H9 (cell line): ENCODE measurements at regions not wholly inside any gene's neighbourhood (a gene's known extent, or its start where the extent isn't known, plus 50 kb on each side); places are given as distances from the start of the nearest gene placed in this dataset.

ENCODE experiments used
- DNase-seq: peaks from one replicate; pipeline ENCODE4 v3.0.0-alpha.2; 2017
- H2AFZ ChIP-seq: one replicate; pipeline ENCODE4 v1.6.1; 2013; ENCODE audit warnings: mild to moderate bottlenecking, low read length, control low read depth, moderate library complexity
- H2AK5ac ChIP-seq: 2 replicates; pipeline ENCODE4 v1.6.1; 2013; ENCODE audit warnings: low read length, control low read depth, mixed read lengths; ENCODE audit not compliant: insufficient read length
- H2BK120ac ChIP-seq: one replicate; pipeline ENCODE4 v1.6.1; 2013; ENCODE audit warnings: low read depth, mild to moderate bottlenecking, low read length, control low read depth, inconsistent platforms; ENCODE audit not compliant: poor library complexity, severe bottlenecking
- H2BK12ac ChIP-seq: 2 replicates; pipeline ENCODE4 v1.6.1; 2013; ENCODE audit warnings: low read length, control low read depth, mixed read lengths, low read depth; ENCODE audit not compliant: insufficient read length
- H2BK15ac ChIP-seq: 2 replicates; pipeline ENCODE4 v1.6.1; 2013; ENCODE audit warnings: low read depth, low read length, control low read depth
- H2BK20ac ChIP-seq: one replicate; pipeline ENCODE4 v1.6.1; 2013; ENCODE audit warnings: low read depth, mild to moderate bottlenecking, low read length, control low read depth, inconsistent platforms; ENCODE audit not compliant: poor library complexity, severe bottlenecking
- H2BK5ac ChIP-seq: 2 replicates; pipeline ENCODE4 v1.6.1; 2013; ENCODE audit warnings: low read length, control low read depth, mixed read lengths; ENCODE audit not compliant: insufficient read length
- H3K14ac ChIP-seq: 2 replicates; pipeline ENCODE4 v1.6.1; 2013; ENCODE audit warnings: low read length, control low read depth; ENCODE audit not compliant: insufficient read depth
- H3K18ac ChIP-seq: 2 replicates; pipeline ENCODE4 v1.6.1; 2013; ENCODE audit warnings: low read depth, mild to moderate bottlenecking, mixed read lengths, low read length, control low read depth; ENCODE audit not compliant: insufficient read length
- H3K23ac ChIP-seq: 2 replicates; pipeline ENCODE4 v1.6.1; 2013; ENCODE audit warnings: low read length, control low read depth, mixed read lengths, low read depth; ENCODE audit not compliant: insufficient read length
- H3K23me2 ChIP-seq: 2 replicates; pipeline ENCODE4 v1.6.1; 2013; ENCODE audit warnings: low read depth, mild to moderate bottlenecking, mixed read lengths, low read length, control low read depth; ENCODE audit not compliant: insufficient read length, poor library complexity, severe bottlenecking
- H3K27ac ChIP-seq: 2 replicates; pipeline ENCODE4 v1.5.1; 2013; ENCODE audit warnings: low read length, control low read depth, mixed read lengths, low read depth; ENCODE audit not compliant: insufficient read length
- H3K27me3 ChIP-seq: 2 replicates; pipeline ENCODE4 v1.6.1; 2013; ENCODE audit warnings: low read length, control low read depth, inconsistent platforms; ENCODE audit not compliant: insufficient read depth
- H3K4ac ChIP-seq: 2 replicates; pipeline ENCODE4 v1.6.1; 2013; ENCODE audit warnings: low read depth, mild to moderate bottlenecking, control low read depth, inconsistent platforms, low read length, moderate library complexity
- H3K4me1 ChIP-seq: 2 replicates; pipeline ENCODE4 v1.6.1; 2013; ENCODE audit warnings: low read length, control low read depth, inconsistent platforms; ENCODE audit not compliant: insufficient read depth
- H3K4me2 ChIP-seq: 2 replicates; pipeline ENCODE4 v1.6.1; 2013; ENCODE audit warnings: low read length, control low read depth, mixed read lengths; ENCODE audit not compliant: insufficient read length, insufficient read depth
- H3K56ac ChIP-seq: 2 replicates; pipeline ENCODE4 v1.6.1; 2013; ENCODE audit warnings: low read depth, mild to moderate bottlenecking, mixed read lengths, low read length, control low read depth; ENCODE audit not compliant: insufficient read length
- H3K79me1 ChIP-seq: 2 replicates; pipeline ENCODE4 v1.6.1; 2013; ENCODE audit warnings: low read depth, mild to moderate bottlenecking, moderate library complexity, low read length, control low read depth, inconsistent platforms; ENCODE audit not compliant: insufficient read depth, poor library complexity, severe bottlenecking
- H3K79me2 ChIP-seq: 2 replicates; pipeline ENCODE4 v1.6.1; 2013; ENCODE audit warnings: low read length, control low read depth, inconsistent platforms; ENCODE audit not compliant: insufficient read depth
- H3K9ac ChIP-seq: 2 replicates; pipeline ENCODE4 v1.6.1; 2013; ENCODE audit warnings: low read length, control low read depth, mixed read lengths; ENCODE audit not compliant: insufficient read length; ENCODE audit errors: extremely low read depth
- H3K9me3 ChIP-seq: one replicate; pipeline ENCODE4 v1.6.1; 2013; ENCODE audit warnings: low read depth, low read length, inconsistent platforms; ENCODE audit not compliant: control insufficient read depth
- H3T11ph ChIP-seq: one replicate; pipeline ENCODE4 v1.6.1; 2013; ENCODE audit warnings: mild to moderate bottlenecking, low read length, control low read depth, inconsistent platforms
- H4K20me1 ChIP-seq: one replicate; pipeline ENCODE4 v1.6.1; 2013; ENCODE audit not compliant: control insufficient read depth, insufficient read length, insufficient read depth
- H4K5ac ChIP-seq: 2 replicates; pipeline ENCODE4 v1.6.1; 2013; ENCODE audit warnings: low read depth, mild to moderate bottlenecking, mixed read lengths, low read length, control low read depth; ENCODE audit not compliant: insufficient read length
- H4K8ac ChIP-seq: replicated peaks from 2 replicates; pipeline ENCODE4 v1.6.1; 2013; ENCODE audit warnings: low read length, control low read depth, mixed read lengths, low read depth; ENCODE audit not compliant: insufficient read length
- H4K91ac ChIP-seq: 2 replicates; pipeline ENCODE4 v1.6.1; 2013; ENCODE audit warnings: low read depth, mild to moderate bottlenecking, moderate library complexity, mixed read lengths, low read length, control low read depth; ENCODE audit not compliant: insufficient read length
- H3K27ac Mint-ChIP-seq, 3 experiments: 2 replicates in 2 of 3; 3 replicates in 1 of 3; pipeline ENCODE4 v1.8.0; 2020 to 2021; ENCODE audit warnings: mixed read lengths in 3 of 3, mild to moderate bottlenecking in 1 of 3, moderate library complexity in 1 of 3
- H3K27me3 Mint-ChIP-seq: 2 replicates; pipeline ENCODE4 v1.8.0; 2021; ENCODE audit warnings: low read depth, mild to moderate bottlenecking, moderate library complexity, mixed read lengths
- H3K36me3 Mint-ChIP-seq, 3 experiments: 2 replicates in 2 of 3; 3 replicates in 1 of 3; pipeline ENCODE4 v1.8.0; 2020 to 2021; ENCODE audit warnings: low read depth in 3 of 3, mixed read lengths in 3 of 3; ENCODE audit not compliant: insufficient read depth in 1 of 3
- H3K4me1 Mint-ChIP-seq, 2 experiments: 2 replicates each; pipeline ENCODE4 v1.8.0; 2020; ENCODE audit warnings: mixed read lengths in 2 of 2
- H3K4me3 Mint-ChIP-seq, 2 experiments: 2 replicates in 1 of 2; 3 replicates in 1 of 2; pipeline ENCODE4 v1.8.0; 2020 to 2021; ENCODE audit warnings: mild to moderate bottlenecking in 2 of 2, mixed read lengths in 2 of 2, moderate library complexity in 1 of 2
- H3K9me3 Mint-ChIP-seq, 2 experiments: 2 replicates in 1 of 2; 3 replicates in 1 of 2; pipeline ENCODE4 v1.8.0; 2020; ENCODE audit warnings: mild to moderate bottlenecking in 2 of 2, mixed read lengths in 2 of 2, moderate library complexity in 1 of 2
- CTCF ChIP-seq: fragments of 200-600 bp; sonication (generic); conservative IDR thresholded peaks from 3 replicates; pipeline ENCODE4 v1.8.0; 2021; ENCODE audit warnings: antibody characterized with exemption, mild to moderate bottlenecking
- WGBS: extraction: QIAGEN DNeasy Blood & Tissue Kit; methylation state at CpG from one replicate; pipeline ENCODE4 v1.1.7; 2013; ENCODE audit warnings: missing lambda C conversion rate, low lambda C conversion rate, mixed read lengths; ENCODE audit not compliant: insufficient read length; ENCODE audit errors: extremely low coverage; 5-methylcytosine and 5-hydroxymethylcytosine counted together

- H3K27me3 Mint-ChIP-seq: peaks cover under 1% of the 10 kb centered on the region; the same call in 1 of the 2 replicates
- H3K36me3 Mint-ChIP-seq: no peaks in the 10 kb centered on the region
- WGBS: no CpG with 5 or more reads among the region's 3 CpGs
- Histone ChIP-seq H4K8ac (no peak overlapping the region), H3T11ph (no peak overlapping the region), H3K56ac (no peak overlapping the region), H3K79me1 (no peaks in the 10 kb centered on the region), H2AFZ (no peak overlapping the region), H4K91ac (no peak overlapping the region), H3K4me1 (no peaks in the 10 kb centered on the region), H2BK12ac (no peak overlapping the region), H2AK5ac (no peak overlapping the region), H2BK120ac (no peak overlapping the region), H3K27me3 (no peaks in the 10 kb centered on the region), H3K23ac (no peak overlapping the region), H2BK5ac (no peak overlapping the region), H3K27ac (no peak overlapping the region), H3K18ac (no peak overlapping the region), H3K23me2 (no peaks in the 10 kb centered on the region), H2BK20ac (no peak overlapping the region), H2BK15ac (no peak overlapping the region), H3K9ac (no peak overlapping the region), H4K5ac (no peak overlapping the region), H3K79me2 (no peaks in the 10 kb centered on the region), H3K4me2 (no peak overlapping the region), H3K14ac (no peak overlapping the region), H3K9me3 (no peaks in the 10 kb centered on the region), H3K4ac (no peak overlapping the region), H4K20me1 (no peaks in the 10 kb centered on the region)
- no peak for TF ChIP-seq CTCF
- H3K4me1 Mint-ChIP-seq: 0 out of 4 replicates have a peak, but pooled peaks cover 2% of the 10 kb centered on the region in 2 experiments
- no peak overlapping the region for H3K4me3 Mint-ChIP-seq
- no peak overlapping the region for H3K27ac Mint-ChIP-seq
- H3K9me3 Mint-ChIP-seq: no peaks in the 10 kb centered on the region
- DNase-seq: no peak
These were observed 58.3 kb upstream of the PRKX start for GRCh38 chrX:3771766-3772165.
